ENCODE measurements at regions not wholly inside any gene's neighbourhood (a gene's known extent, or its start where the extent isn't known, plus 50 kb on each side); places are given as distances from the start of the nearest gene placed in this dataset.

DNA sequence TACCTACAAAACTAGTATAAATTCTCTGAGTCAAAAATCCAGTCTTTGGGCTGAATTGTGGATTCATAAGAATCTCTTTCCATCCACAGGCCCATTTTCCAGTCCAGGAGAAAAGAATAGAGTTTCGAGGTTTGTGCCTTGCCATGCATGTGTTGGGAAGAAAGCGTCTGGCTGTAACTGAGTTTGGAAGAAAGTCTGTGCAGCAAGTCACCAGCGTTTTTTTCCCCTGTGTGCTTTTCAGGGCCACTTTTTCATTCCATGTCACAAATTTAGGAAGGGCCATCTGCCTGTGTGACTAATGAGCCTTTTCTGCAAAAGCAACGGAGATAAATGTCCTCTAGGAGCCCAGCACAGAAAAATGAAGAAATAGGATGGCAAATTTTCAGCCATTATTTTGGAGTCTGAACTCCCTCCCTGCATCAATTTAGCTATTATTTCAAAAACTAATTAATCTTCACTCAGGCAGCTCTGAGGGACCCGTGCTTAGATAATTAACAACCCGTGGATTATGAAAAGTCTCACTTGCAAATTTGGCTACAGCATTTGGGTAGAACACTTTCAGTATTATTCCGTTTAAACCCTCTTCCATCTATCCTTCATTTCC is 261.5 kb downstream of the SUDS3 start:
- TF ChIP-seq, protein P1, sequence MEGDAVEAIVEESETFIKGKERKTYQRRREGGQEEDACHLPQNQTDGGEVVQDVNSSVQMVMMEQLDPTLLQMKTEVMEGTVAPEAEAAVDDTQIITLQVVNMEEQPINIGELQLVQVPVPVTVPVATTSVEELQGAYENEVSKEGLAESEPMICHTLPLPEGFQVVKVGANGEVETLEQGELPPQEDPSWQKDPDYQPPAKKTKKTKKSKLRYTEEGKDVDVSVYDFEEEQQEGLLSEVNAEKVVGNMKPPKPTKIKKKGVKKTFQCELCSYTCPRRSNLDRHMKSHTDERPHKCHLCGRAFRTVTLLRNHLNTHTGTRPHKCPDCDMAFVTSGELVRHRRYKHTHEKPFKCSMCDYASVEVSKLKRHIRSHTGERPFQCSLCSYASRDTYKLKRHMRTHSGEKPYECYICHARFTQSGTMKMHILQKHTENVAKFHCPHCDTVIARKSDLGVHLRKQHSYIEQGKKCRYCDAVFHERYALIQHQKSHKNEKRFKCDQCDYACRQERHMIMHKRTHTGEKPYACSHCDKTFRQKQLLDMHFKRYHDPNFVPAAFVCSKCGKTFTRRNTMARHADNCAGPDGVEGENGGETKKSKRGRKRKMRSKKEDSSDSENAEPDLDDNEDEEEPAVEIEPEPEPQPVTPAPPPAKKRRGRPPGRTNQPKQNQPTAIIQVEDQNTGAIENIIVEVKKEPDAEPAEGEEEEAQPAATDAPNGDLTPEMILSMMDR (IDR thresholded peaks at IDR 0.05; ENCODE audit: low read length, missing control alignments) = no peak
- DNase-seq (ENCODE audit: low read depth) = no peak
- H3K4me3 ChIP-seq (replicated peaks; ENCODE audit: low read depth, low read length) = no peak overlapping the region

- DNase-seq (ENCODE audit: low read depth) = no peak
- TF ChIP-seq, protein P1 (IDR thresholded peaks at IDR 0.05; ENCODE audit: low read length, missing control alignments) = no peak
- H3K4me3 ChIP-seq (replicated peaks; ENCODE audit: low read depth, low read length) = no peak overlapping the region
Observed at GRCh38 chr12:118641249-118641648, 264.9 kb downstream of the SUDS3 start.

DNA sequence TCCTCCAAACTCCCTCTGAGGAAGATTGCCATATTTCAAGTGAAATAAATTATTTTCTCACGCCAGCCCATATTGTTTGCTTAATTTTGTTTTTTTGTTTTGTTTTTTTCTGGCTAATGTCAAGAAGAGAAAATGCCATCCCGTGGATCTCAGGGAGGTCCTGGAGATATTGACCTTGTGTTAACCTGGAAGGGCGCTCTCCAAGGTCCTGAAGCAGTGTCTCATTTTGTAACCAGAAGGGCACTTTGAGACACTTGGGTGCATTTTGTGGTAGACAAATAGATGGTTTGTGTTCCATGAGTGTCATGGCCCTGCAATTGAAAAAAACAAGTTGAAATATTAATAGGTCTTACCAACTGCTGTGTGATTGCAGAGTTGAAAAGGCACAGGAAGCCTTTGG is 268.9 kb downstream of the SUDS3 start:
- no peak for DNase-seq (ENCODE audit: low read depth)
- H3K4me3 ChIP-seq (replicated peaks; ENCODE audit: low read depth, low read length) = no peak overlapping the region
- TF ChIP-seq, protein P1 (IDR thresholded peaks at IDR 0.05; ENCODE audit: low read length, missing control alignments) = no peak

DNA sequence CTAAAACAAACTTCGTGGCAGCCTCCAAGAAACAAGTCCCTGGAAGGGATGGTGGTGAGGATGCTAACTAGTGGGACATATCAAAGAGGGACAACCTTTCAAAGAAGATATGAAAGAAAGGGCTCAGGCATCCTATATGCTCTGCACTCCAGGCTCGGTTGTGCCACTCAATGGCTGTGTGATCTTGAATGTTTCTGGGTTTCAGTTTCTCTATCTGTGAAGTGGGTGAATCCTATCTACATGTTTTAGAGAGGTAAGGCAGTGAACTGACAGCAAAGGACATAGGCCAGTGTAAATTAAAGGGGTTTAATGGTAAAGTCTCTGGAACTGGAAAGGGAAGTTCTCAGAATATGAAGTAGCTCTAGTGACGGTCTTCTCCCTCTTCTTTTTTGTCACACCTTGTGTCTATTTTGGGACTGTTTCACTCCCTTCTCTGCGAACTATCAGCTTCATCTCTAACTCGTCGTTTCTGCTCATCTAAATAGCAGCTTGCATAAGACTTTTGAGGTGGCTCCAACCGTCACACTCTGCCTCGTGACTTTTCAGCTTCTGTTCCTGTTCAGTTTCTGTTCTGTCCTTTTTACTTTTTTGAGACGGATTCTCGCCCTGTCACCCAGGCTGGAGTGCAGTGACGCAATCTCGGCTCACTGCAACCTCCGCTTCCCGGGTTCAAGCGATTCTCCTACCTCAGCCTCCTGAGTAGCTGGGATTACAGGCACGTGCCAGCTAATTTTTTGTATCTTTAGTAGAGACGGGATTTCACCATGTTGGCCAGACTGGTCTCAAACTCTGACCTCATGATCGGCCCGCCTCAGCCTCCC is 273.6 kb downstream of the SUDS3 start:
- DNase-seq (ENCODE audit: low read depth) = no peak
- TF ChIP-seq, protein P1 (IDR thresholded peaks at IDR 0.05; ENCODE audit: low read length, missing control alignments) = no peak
- H3K4me3 ChIP-seq (replicated peaks; ENCODE audit: low read depth, low read length) = no peak overlapping the region

GRCh38 chr12:118650586-118650960 is 274.2 kb downstream of the SUDS3 start:
- H3K4me3 ChIP-seq (replicated peaks; ENCODE audit: low read depth, low read length) = no peak overlapping the region
- TF ChIP-seq, protein P1 (IDR thresholded peaks at IDR 0.05; ENCODE audit: low read length, missing control alignments) = no peak
- no peak for DNase-seq (ENCODE audit: low read depth)

- DNase-seq (ENCODE audit: low read depth) = no peak
- no peak overlapping the region for H3K4me3 ChIP-seq (replicated peaks; ENCODE audit: low read depth, low read length)
- TF ChIP-seq, protein P1 (IDR thresholded peaks at IDR 0.05; ENCODE audit: low read length, missing control alignments) = no peak
Observed at GRCh38 chr12:118651487-118651886, 275.1 kb downstream of the SUDS3 start.

All from fibroblast of pulmonary artery (primary cell).